ENCODE measurements at regions not wholly inside any gene's neighbourhood (a gene's known extent, or its start where the extent isn't known, plus 50 kb on each side); places are given as distances from the start of the nearest gene placed in this dataset.

DNA sequence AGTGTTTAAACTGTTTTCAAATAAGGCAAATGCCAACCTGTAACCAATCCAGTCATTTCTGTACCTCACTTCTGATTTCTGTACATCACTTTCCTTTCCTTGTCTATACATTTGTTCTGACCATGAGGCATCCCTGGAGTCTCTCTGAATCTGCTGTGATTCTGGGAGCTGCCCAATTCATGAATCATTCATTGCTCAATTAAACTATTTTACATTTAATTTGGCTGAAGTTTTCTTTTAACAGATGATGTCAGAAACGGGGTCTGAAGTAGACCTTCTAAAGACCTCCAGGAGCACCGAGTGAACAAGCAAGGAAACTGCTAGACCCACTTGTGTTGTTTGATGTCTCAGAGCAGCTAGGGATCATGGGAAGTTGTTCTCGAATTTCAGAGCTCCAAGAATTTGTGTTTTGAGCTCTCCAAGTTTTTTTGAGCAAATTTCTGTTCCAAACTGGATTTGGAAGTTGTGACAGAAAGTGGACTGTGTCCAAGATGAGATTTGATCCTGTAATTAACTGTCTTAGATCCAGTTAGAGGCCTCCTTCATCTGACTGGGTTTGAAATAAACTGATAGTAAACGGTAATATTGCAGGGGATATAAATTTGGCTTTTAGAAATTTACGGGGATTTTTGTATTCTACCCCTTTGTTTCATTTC is 490.8 kb upstream of the ST8SIA4 start:
- no peak for TF ChIP-seq EP300 (IDR thresholded peaks at IDR 0.05)
- TF ChIP-seq, protein P1, sequence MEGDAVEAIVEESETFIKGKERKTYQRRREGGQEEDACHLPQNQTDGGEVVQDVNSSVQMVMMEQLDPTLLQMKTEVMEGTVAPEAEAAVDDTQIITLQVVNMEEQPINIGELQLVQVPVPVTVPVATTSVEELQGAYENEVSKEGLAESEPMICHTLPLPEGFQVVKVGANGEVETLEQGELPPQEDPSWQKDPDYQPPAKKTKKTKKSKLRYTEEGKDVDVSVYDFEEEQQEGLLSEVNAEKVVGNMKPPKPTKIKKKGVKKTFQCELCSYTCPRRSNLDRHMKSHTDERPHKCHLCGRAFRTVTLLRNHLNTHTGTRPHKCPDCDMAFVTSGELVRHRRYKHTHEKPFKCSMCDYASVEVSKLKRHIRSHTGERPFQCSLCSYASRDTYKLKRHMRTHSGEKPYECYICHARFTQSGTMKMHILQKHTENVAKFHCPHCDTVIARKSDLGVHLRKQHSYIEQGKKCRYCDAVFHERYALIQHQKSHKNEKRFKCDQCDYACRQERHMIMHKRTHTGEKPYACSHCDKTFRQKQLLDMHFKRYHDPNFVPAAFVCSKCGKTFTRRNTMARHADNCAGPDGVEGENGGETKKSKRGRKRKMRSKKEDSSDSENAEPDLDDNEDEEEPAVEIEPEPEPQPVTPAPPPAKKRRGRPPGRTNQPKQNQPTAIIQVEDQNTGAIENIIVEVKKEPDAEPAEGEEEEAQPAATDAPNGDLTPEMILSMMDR (IDR thresholded peaks at IDR 0.05) = no peak
